Right lobe of liver (tissue), 6 donors: ENCODE measurements at regions not wholly inside any gene's neighbourhood (a gene's known extent, or its start where the extent isn't known, plus 50 kb on each side); places are given as distances from the start of the nearest gene placed in this dataset.
A peak's percentile ranks its signal among the peaks of the same experiment; 100 is the strongest.

ENCODE experiments used
- ATAC-seq, 4 donors: fragments of 200-7000 bp; cut with Tn5 transposase; one replicate each; pipeline ENCODE4 v1.9.1; 2020; ENCODE audit warnings: mild to moderate bottlenecking in 4 of 4, moderate library complexity in 4 of 4
- DNase-seq, 3 donors: peaks; one replicate each; pipeline ENCODE4 v3.0.0-alpha.2; 2020
- H3K27ac ChIP-seq, 3 donors: fragments of 200-600 bp; one replicate each; pipeline ENCODE4 v1.8.0; 2022
- H3K27me3 ChIP-seq, 2 donors: fragments of 200-600 bp; one replicate each; pipeline ENCODE4 v1.8.0; 2022
- H3K36me3 ChIP-seq, 4 donors: fragments of 200-600 bp; sonication (generic) in 1 of 4; one replicate each; pipeline versions ENCODE4 v1.5.1 to v1.8.0; 2017 to 2022; ENCODE audit warnings: control low read depth in 1 of 4
- H3K4me1 ChIP-seq, 4 donors: fragments of 200-600 bp; sonication (generic) in 1 of 4; one replicate each; pipeline versions ENCODE4 v1.5.1 to v1.8.0; 2017 to 2022; ENCODE audit warnings: control low read depth in 1 of 4
- H3K4me3 ChIP-seq, 3 donors: fragments of 200-600 bp; one replicate each; pipeline ENCODE4 v1.8.0; 2022
- H3K9me3 ChIP-seq, 4 donors: fragments of 200-600 bp; sonication (generic) in 1 of 4; one replicate each; pipeline versions ENCODE4 v1.5.1 to v1.8.0; 2017 to 2022; ENCODE audit warnings: control low read depth in 1 of 4
- CTCF ChIP-seq, 4 donors: fragments of 200-600 bp in 3 of 4; fragments of 450-650 bp in 1 of 4; IDR thresholded peaks; one replicate each; pipeline versions ENCODE4 v1.5.1 to v1.8.0; 2016 to 2022; ENCODE audit warnings: antibody characterized with exemption in 4 of 4, mild to moderate bottlenecking in 2 of 4
- POLR2A ChIP-seq: fragments of 450-650 bp; IDR thresholded peaks from one replicate; pipeline ENCODE4 v1.6.1; 2017; ENCODE audit warnings: antibody characterized with exemption, mild to moderate bottlenecking
- WGBS: methylation state at CpG from one replicate; pipeline ENCODE4 v1.1.6; 2018; ENCODE audit warnings: low coverage, low lambda C conversion rate; ENCODE audit not compliant: insufficient coverage; ENCODE audit errors: missing lambda C conversion rate; 5-methylcytosine and 5-hydroxymethylcytosine counted together
- intact Hi-C, 2 donors: fragments of 100-400 bp; cut with DNase I; formaldehyde crosslinking; loops; one replicate each; pipeline versions ENCODE4 v1.11.2 to v1.14.1; 2022
- donor health status: DM: no; HTN: yes; CAD: no.
- donor health status: DM: no; HTN: no; CAD: no.
- donor health status: DM: no; HTN: no; CAD: no.
- donor health status: DM: no; HTN: yes; CAD: no.
- donor health status: DM: no; HTN: yes; CAD: no.

GRCh38 chr11:116605543-116606459 lies 167.0 kb downstream of the BUD13 start:
- WGBS, result 18% methylated on average over 6 of the region's 6 CpGs
- TF ChIP-seq POLR2A (no peak), CTCF (IDR thresholded peaks at IDR 0.05) (peak; percentile 36 to 62 (median 42))
- Histone ChIP-seq H3K4me1 (no peaks in the 10 kb centered on the region), H3K27me3 (no peaks in the 10 kb centered on the region), H3K36me3 (no peaks in the 10 kb centered on the region), H3K9me3 (no peaks in the 10 kb centered on the region), H3K27ac (no peak overlapping the region), H3K4me3 (no peak overlapping the region)
- ATAC-seq (peak; percentile 74 to 84 (median 77)), DNase-seq (peak; percentile 51 to 67 (median 62))
- intact Hi-C loops, result no loop called here

- intact Hi-C loops, result no loop called here
- H3K9me3 ChIP-seq, result no peaks in the 10 kb centered on the region
- 76% methylated on average over 9 of the region's 15 CpGs for WGBS
- DNase-seq (peak in 1 of 3 donors; percentile 37), ATAC-seq (peak in 1 of 4 donors; percentile 13)
- no peaks in the 10 kb centered on the region for H3K4me1 ChIP-seq
- H3K27ac ChIP-seq, result no peak overlapping the region
- H3K36me3 ChIP-seq, result no peaks in the 10 kb centered on the region
- no peak overlapping the region for H3K4me3 ChIP-seq
- TF ChIP-seq CTCF (IDR thresholded peaks at IDR 0.05) (no peak), POLR2A (no peak)
- no peaks in the 10 kb centered on the region for H3K27me3 ChIP-seq
Observed at GRCh38 chr11:116603728-116604323, 169.0 kb downstream of the BUD13 start.

- no peak for TF ChIP-seq POLR2A
- TF ChIP-seq CTCF (IDR thresholded peaks at IDR 0.05), result no peak
- no peaks in the 10 kb centered on the region for H3K36me3 ChIP-seq
- no peaks in the 10 kb centered on the region for H3K9me3 ChIP-seq
- no peaks in the 10 kb centered on the region for H3K27me3 ChIP-seq
- intact Hi-C loops, result no loop called here
- no peaks in the 10 kb centered on the region for H3K4me1 ChIP-seq
- no peak for ATAC-seq
- 64% methylated on average over 3 of the region's 3 CpGs for WGBS
- H3K27ac ChIP-seq, result no peak overlapping the region
- no peak overlapping the region for H3K4me3 ChIP-seq
- no peak for DNase-seq
Observed at GRCh38 chr11:116602637-116602942, 170.2 kb downstream of the BUD13 start.

DNA sequence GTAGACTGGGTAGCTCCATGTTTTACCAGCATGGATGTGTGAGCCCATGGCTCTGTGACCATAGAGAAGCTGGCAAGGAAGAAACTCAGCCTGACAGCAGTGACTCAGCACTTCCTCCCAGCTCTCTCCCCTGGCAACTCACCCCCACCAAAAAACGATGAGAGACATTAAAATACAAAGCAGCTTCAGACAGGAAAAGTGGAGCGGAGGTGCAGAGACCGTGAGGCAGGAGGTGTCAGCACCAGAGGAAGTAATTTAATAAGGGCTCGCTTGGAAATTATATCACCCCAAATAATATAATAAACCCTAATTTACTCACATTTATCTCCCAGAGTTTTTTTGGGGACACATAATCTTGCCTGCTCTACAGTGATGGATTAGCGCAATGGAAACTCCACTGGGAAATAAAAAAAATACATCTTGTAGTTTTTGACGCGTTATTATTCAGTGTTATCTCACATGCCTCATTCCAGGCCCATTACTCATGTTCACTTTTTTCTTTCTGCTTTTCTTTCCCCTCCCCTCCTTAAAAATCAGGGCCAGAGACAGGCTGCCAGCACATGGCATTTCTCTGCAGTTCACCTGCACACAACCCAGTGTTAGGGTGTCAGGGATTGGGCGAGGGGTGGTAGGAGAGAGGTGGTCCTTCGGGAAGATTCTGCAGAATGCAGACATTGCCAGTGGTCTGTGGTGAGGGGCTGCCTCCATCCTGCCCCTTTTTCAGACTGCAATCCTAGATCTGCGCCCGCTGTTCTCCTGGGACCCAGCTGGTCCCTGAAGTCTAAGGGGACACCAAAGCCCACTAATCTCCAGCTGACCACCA lies 170.8 kb downstream of the BUD13 start:
- Histone ChIP-seq H3K9me3 (no peaks in the 10 kb centered on the region), H3K4me3 (no peak overlapping the region), H3K36me3 (no peaks in the 10 kb centered on the region), H3K27me3 (no peaks in the 10 kb centered on the region), H3K27ac (no peak overlapping the region), H3K4me1 (no peaks in the 10 kb centered on the region)
- 52% methylated on average over 10 of the region's 11 CpGs for WGBS
- intact Hi-C loops, result no loop called here
- TF ChIP-seq POLR2A (no peak), CTCF (IDR thresholded peaks at IDR 0.05) (no peak)
- ATAC-seq, result no peak
- no peak for DNase-seq
